ENCODE measurements at regions not wholly inside any gene's neighbourhood (a gene's known extent, or its start where the extent isn't known, plus 50 kb on each side); places are given as distances from the start of the nearest gene placed in this dataset.
A peak's percentile ranks its signal among the peaks of the same experiment; 100 is the strongest.

DNA sequence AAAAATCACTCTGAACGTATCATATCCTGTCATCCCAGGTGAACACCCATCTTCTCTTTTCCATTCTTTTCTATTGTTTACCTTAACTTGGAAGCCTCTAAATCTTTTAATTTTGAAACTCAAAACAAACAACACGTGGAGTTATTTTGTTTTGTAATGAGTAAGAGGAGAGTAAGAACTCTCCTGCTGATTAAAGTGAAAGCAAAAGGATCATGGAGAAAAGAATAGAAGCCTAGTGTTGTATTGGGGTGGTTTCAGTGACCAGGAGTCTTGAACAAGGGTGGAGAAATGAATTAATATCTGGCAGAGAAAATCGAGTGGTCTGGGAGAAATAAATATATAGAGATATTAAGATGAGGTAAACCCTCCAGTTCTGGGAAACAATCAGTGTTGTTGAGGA, 237.4 kb upstream of the UGT8 start:
- Histone ChIP-seq H3K27me3 (replicated peaks) (no peaks in the 10 kb centered on the region), H3K27ac (peak overlapping the region; percentile 25; the same call in 1 of the 2 replicates), H3K4me1 (replicated peaks) (peaks cover 29% of the 10 kb centered on the region), H3K4me3 (peak overlapping the region; percentile 4), H3K9me3 (replicated peaks) (no peaks in the 10 kb centered on the region), H3K36me3 (no peaks in the 10 kb centered on the region; the same call in 1 of the 2 replicates)
- DNase-seq (ENCODE audit: low read depth in 1 of 2, low spot score in 2 of 2), result peak in 1 of 2 experiments; percentile 35

DNA sequence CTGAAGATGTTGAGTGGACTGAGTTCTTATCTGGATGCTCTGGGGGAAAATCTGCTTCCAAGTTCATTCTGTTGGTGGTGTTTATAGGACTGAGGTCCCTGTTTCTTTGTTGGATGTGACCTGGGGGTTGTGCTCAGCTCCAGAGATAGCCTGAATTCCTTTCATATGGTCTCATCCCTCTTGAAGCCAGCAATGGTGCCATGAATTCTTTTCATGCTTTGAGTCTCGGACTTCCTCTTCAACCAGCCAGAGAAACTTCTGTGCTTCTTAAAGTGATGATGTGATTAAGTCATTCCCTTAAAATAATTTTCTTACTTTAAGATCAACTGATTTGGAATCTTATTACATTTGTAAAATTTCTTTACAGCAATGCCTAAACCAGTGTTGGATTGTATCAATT, 233.8 kb upstream of the UGT8 start:
- H3K4me1 ChIP-seq (replicated peaks), result peaks cover 38% of the 10 kb centered on the region
- DNase-seq (ENCODE audit: low read depth in 1 of 2, low spot score in 2 of 2), result peak; percentile 77 to 91
- no peaks in the 10 kb centered on the region for H3K27me3 ChIP-seq (replicated peaks)
- peak overlapping the region; percentile 13 for H3K4me3 ChIP-seq
- peak overlapping the region; percentile 94 for H3K27ac ChIP-seq
- H3K36me3 ChIP-seq, result no peaks in the 10 kb centered on the region; the same call in 1 of the 2 replicates
- no peaks in the 10 kb centered on the region for H3K9me3 ChIP-seq (replicated peaks)

DNA sequence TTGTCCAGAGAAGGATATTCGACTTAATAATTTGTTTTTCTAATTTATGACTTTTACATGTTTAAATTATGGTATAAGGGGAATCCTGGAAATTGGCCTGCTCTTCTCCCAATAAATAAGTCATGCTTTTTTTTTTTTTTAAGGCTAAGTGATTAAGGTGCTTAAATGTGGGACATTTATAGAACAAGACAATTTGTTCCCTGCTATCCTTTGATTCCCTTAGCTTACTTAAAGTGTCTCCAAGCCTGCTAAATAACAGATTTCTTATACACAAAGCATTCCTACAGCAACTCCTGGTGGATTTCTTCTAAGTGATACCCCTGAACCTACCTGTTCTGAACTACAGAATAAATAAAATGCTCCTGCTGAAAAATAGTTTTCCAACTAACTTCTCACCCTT, 233.0 kb upstream of the UGT8 start:
- Histone ChIP-seq H3K27ac (peak overlapping the region; percentile 94), H3K4me1 (replicated peaks) (peaks cover 38% of the 10 kb centered on the region)

DNA sequence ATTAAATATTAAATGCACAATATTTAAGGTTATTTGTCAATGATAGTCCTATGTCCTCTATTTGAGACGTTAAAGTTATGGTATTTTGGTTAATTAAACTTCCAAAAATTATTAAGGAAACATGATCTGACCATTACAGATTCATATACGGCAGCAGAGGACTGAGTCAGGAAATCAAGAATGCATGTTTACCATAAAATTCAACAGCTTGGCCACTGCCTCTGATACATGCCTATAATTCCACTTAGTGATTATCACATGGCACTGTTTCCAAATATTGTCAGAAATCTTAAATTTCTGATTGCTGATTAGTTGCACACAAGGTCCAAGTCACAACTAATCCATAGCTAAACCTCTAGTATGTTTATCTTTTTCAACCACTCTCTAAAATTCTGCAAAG, 232.2 kb upstream of the UGT8 start:
- Histone ChIP-seq H3K27me3 (replicated peaks) (no peaks in the 10 kb centered on the region), H3K4me1 (replicated peaks) (peaks cover 38% of the 10 kb centered on the region), H3K4me3 (no peak overlapping the region), H3K27ac (0 out of 2 replicates have a peak overlapping the region, but pooled peaks have one; percentile 9), H3K9me3 (replicated peaks) (no peaks in the 10 kb centered on the region), H3K36me3 (no peaks in the 10 kb centered on the region; the same call in 1 of the 2 replicates)
- DNase-seq (ENCODE audit: low read depth in 1 of 2, low spot score in 2 of 2), result no peak

More for the DNA sequence above, 233.0 kb upstream of the UGT8 start:
- Histone ChIP-seq H3K27me3 (replicated peaks) (no peaks in the 10 kb centered on the region), H3K9me3 (replicated peaks) (no peaks in the 10 kb centered on the region), H3K4me3 (no peak overlapping the region), H3K36me3 (no peaks in the 10 kb centered on the region; the same call in 1 of the 2 replicates)
- DNase-seq (ENCODE audit: low read depth in 1 of 2, low spot score in 2 of 2), result no peak

DNA sequence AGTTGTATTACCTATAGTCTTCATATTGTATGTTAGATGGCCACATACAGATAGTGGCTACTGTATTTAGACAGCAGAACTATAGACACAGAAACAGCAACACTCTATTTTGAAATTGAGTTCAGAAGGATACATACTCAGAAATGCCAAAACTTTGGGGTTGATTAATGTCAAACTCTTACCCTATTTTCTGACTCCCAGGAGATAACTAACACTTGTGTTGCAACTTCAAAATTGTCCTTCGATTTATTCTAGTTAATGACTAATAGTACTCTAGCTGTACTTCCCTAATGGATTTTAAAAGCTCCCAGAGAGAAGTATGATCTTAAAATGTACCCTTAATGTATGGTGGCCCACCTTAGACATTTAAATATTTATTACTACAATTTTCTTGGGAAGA, 229.9 kb upstream of the UGT8 start:
- Histone ChIP-seq H3K4me1 (replicated peaks) (peaks cover 30% of the 10 kb centered on the region), H3K9me3 (replicated peaks) (no peaks in the 10 kb centered on the region), H3K27ac (no peak overlapping the region), H3K4me3 (no peak overlapping the region), H3K27me3 (replicated peaks) (no peaks in the 10 kb centered on the region), H3K36me3 (no peaks in the 10 kb centered on the region)
- DNase-seq (ENCODE audit: low read depth in 1 of 2, low spot score in 2 of 2), result no peak

DNA sequence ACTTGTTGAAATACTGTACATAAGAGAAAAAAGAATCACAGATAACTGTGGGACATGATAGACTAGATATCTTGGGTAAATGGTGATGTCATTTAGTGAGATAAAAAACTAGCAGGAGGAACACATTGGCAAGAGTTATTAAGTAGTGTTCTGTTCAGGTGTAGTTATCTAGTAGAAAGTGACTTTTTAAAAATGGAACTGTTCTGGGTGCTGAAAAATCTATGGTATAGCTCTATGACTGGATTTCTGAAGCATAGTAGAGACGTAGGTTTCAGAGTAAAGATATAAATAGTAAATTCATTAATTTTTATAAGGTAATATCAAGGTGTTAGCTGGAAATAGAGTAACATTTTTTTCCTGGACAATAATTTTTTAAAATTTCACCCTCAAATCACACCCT, 225.1 kb upstream of the UGT8 start:
- no peak for DNase-seq (ENCODE audit: low read depth in 1 of 2, low spot score in 2 of 2)
- H3K9me3 ChIP-seq (replicated peaks), result no peaks in the 10 kb centered on the region
- no peak overlapping the region for H3K27ac ChIP-seq
- no peaks in the 10 kb centered on the region for H3K27me3 ChIP-seq (replicated peaks)
- no peaks in the 10 kb centered on the region for H3K36me3 ChIP-seq
- H3K4me1 ChIP-seq (replicated peaks), result no peaks in the 10 kb centered on the region
- H3K4me3 ChIP-seq, result no peak overlapping the region

DNA sequence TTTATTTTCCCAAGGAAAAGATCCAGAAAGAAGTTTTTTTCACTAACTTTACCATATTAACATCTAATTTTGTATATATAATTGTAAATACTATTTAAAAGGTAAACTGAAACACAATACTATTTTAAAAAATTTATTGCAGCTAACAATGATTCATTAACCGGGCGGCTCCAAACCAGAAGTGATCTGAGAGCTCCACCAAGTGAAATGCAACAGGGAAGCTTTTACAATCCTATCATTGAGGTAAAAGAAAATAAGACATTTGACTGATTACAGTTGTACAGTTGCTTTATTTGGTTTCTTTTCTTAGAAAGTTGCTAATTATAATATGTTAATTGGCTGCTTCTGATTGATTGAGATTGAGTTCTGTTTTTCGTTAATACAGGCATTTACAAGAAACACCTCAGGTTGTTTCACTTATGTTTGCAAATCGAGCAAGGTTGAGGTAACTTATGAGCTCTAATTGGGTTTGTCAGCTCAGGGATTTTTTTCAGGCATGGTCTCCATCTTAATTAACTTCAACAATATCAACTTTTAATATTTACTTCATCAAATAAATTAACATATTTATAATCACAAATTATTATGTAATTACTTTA, 220.2 kb upstream of the UGT8 start:
- Histone ChIP-seq H3K4me3 (no peak overlapping the region), H3K4me1 (replicated peaks) (peaks cover 2% of the 10 kb centered on the region), H3K27ac (no peak overlapping the region), H3K27me3 (replicated peaks) (no peaks in the 10 kb centered on the region), H3K36me3 (no peaks in the 10 kb centered on the region), H3K9me3 (replicated peaks) (no peaks in the 10 kb centered on the region)
- DNase-seq (ENCODE audit: low read depth in 1 of 2, low spot score in 2 of 2), result peak in 1 of 2 experiments; percentile 35

DNA sequence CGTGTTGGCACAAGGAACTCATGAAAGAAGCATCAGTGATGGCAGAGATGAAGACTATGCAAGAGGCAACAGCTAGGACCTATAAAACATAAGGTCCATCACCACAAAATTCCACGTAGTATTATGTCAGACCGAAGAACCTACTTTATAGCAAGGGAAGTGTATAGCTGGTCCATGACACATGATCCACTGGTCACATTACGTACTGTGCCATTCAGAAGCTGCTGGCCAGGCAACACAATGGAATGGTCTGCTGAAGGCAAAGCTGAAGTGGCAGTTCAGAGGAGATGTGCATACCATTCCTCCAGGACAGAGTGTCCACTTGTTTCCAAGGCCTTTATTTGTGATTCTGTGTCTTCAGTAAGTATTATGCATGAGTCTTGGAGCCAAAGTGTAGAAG, 215.5 kb upstream of the UGT8 start:
- Histone ChIP-seq H3K27ac (no peak overlapping the region), H3K9me3 (replicated peaks) (no peaks in the 10 kb centered on the region), H3K27me3 (replicated peaks) (no peaks in the 10 kb centered on the region), H3K4me1 (replicated peaks) (peaks cover 11% of the 10 kb centered on the region), H3K4me3 (no peak overlapping the region), H3K36me3 (no peaks in the 10 kb centered on the region)
- DNase-seq (ENCODE audit: low read depth in 1 of 2, low spot score in 2 of 2), result no peak

DNA sequence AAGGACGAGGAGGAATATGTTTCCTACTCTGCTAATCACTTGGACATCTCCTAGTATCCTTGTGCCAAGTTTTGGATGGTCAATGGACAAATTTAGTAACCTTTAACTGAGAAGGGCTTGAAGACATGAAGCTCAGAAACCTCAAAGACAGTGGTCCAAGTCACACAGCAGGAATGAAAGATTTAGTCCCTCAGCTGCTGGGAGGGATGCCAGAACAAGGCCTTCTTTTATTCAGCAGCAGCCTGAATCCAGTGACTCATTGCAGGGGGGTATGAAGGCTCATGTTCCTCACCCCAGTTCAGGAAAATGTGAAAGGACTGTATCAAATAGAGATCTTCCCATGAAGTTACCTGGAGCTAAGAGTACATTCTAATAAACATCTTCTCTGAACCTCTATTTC, 214.9 kb upstream of the UGT8 start:
- peak; percentile 41 to 60 for DNase-seq (ENCODE audit: low read depth in 1 of 2, low spot score in 2 of 2)
- Histone ChIP-seq H3K27ac (no peak overlapping the region), H3K36me3 (no peaks in the 10 kb centered on the region), H3K4me1 (replicated peaks) (peaks cover 11% of the 10 kb centered on the region), H3K4me3 (no peak overlapping the region), H3K27me3 (replicated peaks) (no peaks in the 10 kb centered on the region), H3K9me3 (replicated peaks) (no peaks in the 10 kb centered on the region)

DNA sequence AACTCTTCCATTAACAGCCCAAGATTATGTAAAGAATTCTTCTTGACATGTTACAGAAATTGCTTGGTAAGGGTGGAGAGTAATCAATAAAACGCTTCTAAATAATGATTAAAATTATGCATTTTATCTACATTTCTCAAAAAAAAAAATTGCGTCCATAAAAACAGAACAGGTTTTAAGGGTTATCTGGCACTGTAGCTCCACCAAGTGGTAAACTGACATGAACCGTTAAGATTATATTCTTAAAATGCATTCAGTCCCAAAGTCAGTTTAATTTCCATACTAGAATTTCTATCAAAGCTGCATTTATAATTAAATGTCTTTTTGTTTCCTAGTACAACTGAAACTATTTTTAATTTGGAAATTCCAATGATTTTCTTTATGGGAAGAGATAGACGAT, 214.0 kb upstream of the UGT8 start:
- Histone ChIP-seq H3K9me3 (replicated peaks) (no peaks in the 10 kb centered on the region), H3K4me1 (replicated peaks) (peaks cover 11% of the 10 kb centered on the region), H3K27me3 (replicated peaks) (no peaks in the 10 kb centered on the region), H3K27ac (no peak overlapping the region), H3K36me3 (no peaks in the 10 kb centered on the region), H3K4me3 (no peak overlapping the region)
- DNase-seq (ENCODE audit: low read depth in 1 of 2, low spot score in 2 of 2), result peak in 1 of 2 experiments; percentile 33

DNA sequence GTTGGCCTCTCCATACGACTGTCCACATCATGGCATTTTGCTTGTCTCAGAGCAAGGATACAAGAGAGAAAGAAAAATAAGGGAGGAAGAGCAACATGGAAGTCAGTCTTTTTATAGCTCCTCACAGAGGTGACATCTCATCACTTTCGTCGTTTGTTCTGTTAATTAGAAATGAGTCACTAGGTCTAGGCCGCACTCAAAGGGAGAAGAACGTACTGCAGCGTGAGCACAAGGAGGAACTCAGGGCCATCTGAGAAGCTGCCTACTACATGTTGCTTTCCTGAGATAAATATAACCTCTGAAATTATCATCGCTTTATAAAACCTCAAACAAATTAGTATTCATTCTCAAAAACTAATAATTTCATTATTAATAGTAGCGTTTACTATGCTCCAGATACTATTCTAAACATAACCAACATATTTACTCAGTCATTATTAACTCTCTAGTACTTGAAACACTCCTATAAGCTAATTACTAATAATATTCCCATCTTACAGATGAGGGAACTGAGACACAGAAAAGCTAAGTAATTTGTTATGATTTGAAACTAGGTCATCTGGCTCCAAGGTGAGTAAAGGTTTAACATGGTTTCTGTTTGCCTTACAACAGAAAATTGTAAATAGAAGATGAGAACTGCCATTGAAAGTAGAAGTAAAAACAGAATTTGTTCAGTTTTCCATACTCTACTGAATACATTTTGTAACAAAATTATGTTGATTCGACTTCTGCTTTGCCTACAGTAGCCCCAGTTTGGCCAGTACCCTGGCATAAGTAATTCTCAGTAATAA, 213.2 kb upstream of the UGT8 start:
- H3K36me3 ChIP-seq, result no peaks in the 10 kb centered on the region
- no peak for DNase-seq (ENCODE audit: low read depth in 1 of 2, low spot score in 2 of 2)
- no peak overlapping the region for H3K27ac ChIP-seq

DNA sequence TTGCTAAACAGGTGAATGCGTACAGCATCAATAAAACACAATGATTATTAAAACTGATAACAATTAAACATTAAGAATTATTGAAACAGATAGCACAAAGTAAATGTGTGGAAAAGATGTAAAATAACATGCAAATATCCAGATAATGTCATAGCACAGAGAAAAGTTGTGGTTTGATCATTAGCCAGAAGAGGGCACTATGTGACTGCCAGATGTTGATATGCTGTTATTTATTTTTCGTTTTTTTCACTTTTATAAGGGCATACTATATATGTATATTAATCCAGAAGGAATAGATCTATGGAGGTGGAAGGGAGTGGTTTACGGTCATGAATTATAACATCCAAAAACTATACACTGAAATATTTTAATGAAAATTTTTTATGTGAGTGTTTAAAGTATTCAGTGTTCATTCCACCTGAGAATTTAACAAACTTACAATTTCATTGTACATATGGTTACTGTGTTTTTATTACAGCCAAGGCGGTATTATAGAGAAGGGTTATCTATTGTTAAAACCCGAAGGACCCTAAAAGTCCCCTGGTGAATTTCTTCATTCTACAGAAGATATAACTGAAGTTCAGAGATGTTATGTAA, 211.9 kb upstream of the UGT8 start:
- Histone ChIP-seq H3K4me1 (replicated peaks) (peaks cover 11% of the 10 kb centered on the region), H3K9me3 (replicated peaks) (no peaks in the 10 kb centered on the region), H3K27me3 (replicated peaks) (no peaks in the 10 kb centered on the region), H3K27ac (no peak overlapping the region), H3K4me3 (no peak overlapping the region), H3K36me3 (no peaks in the 10 kb centered on the region)
- DNase-seq (ENCODE audit: low read depth in 1 of 2, low spot score in 2 of 2), result peak in 1 of 2 experiments; percentile 47

More for the DNA sequence above, 213.2 kb upstream of the UGT8 start:
- no peaks in the 10 kb centered on the region for H3K9me3 ChIP-seq (replicated peaks)
- H3K4me1 ChIP-seq (replicated peaks), result peaks cover 11% of the 10 kb centered on the region
- H3K4me3 ChIP-seq, result no peak overlapping the region
- H3K27me3 ChIP-seq (replicated peaks), result no peaks in the 10 kb centered on the region

DNA sequence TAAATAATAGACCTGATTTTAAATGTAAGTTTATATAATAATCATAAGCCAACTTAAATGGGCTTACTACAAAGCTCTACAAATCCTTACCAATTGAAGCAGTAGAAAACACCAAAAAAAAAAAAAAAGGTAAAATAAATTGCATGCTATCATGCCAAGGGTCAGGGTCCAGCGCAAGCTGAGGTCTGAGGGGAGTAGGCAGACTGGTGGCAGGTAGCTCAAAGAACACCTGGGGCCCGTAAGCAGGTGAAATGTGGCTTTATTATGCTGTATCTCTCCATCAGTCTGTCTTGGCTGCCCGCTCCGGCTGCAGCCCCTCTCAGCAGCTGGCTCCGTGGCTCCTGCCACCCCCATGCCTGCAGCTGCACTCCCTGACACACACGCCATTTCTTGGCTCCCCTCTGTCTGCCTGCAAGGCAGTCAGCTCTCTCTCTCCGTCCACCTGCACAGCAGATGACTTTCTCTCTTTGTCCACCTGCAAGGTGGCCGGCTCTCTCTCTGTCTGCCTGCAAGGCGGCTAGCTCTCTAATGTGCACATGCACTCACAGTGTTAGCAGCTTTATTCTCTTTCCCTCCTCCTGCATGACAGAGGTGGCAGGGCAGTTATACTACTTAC, 209.4 kb upstream of the UGT8 start:
- H3K27me3 ChIP-seq (replicated peaks), result no peaks in the 10 kb centered on the region; the same call in 1 of the 2 replicates
- no peaks in the 10 kb centered on the region for H3K9me3 ChIP-seq (replicated peaks)
- H3K27ac ChIP-seq, result no peak overlapping the region
- H3K36me3 ChIP-seq, result no peaks in the 10 kb centered on the region
- H3K4me3 ChIP-seq, result no peak overlapping the region
- H3K4me1 ChIP-seq (replicated peaks), result peaks cover 1% of the 10 kb centered on the region
- DNase-seq (ENCODE audit: low read depth in 1 of 2, low spot score in 2 of 2), result no peak
